ENCODE measurements at regions not wholly inside any gene's neighbourhood (a gene's known extent, or its start where the extent isn't known, plus 50 kb on each side); places are given as distances from the start of the nearest gene placed in this dataset.

DNA sequence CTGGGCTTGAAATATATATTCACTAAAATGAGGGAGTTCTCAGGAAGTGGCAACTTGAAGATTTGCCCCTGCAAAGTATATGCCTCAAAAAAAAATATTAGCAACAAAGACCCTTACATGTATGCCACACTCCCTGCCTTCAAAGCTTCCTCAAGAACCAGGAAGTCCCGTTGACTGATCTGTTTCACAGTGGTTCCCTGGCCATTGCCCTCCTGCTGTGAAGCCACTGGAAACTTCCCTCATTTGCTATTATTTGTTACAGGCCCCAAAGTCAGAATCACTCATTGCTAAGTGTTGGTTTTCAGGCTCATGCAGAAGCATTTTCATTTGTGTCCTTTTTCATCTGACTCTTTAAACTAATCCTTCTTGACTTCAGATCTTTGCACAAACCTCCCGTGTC is 421.5 kb downstream of the ZNF521 start:
- TF ChIP-seq, protein P1, sequence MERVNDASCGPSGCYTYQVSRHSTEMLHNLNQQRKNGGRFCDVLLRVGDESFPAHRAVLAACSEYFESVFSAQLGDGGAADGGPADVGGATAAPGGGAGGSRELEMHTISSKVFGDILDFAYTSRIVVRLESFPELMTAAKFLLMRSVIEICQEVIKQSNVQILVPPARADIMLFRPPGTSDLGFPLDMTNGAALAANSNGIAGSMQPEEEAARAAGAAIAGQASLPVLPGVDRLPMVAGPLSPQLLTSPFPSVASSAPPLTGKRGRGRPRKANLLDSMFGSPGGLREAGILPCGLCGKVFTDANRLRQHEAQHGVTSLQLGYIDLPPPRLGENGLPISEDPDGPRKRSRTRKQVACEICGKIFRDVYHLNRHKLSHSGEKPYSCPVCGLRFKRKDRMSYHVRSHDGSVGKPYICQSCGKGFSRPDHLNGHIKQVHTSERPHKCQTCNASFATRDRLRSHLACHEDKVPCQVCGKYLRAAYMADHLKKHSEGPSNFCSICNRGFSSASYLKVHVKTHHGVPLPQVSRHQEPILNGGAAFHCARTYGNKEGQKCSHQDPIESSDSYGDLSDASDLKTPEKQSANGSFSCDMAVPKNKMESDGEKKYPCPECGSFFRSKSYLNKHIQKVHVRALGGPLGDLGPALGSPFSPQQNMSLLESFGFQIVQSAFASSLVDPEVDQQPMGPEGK (CRISPR knock-in tag; IDR thresholded peaks at IDR 0.05; ENCODE audit: borderline replicate concordance), result no peak
- no peak for TF ChIP-seq TOX (CRISPR knock-in tag; IDR thresholded peaks at IDR 0.05; ENCODE audit: borderline replicate concordance)
- TF ChIP-seq ZFP30 (CRISPR knock-in tag; IDR thresholded peaks at IDR 0.05), result no peak
- TF ChIP-seq ZNF565 (CRISPR knock-in tag; conservative IDR thresholded peaks at IDR 0.05; ENCODE audit: low read depth), result no peak
- no peak for TF ChIP-seq ZFP3 (CRISPR knock-in tag; IDR thresholded peaks at IDR 0.05)
- no peak for TF ChIP-seq PPARA (CRISPR knock-in tag; IDR thresholded peaks at IDR 0.05; ENCODE audit: borderline replicate concordance)
- TF ChIP-seq ZNF8 (CRISPR knock-in tag; IDR thresholded peaks at IDR 0.05), result no peak
- TF ChIP-seq ARNTL (CRISPR knock-in tag; IDR thresholded peaks at IDR 0.05; ENCODE audit: borderline replicate concordance, low read depth), result no peak
- no peak for TF ChIP-seq GLIS3 (CRISPR knock-in tag; IDR thresholded peaks at IDR 0.05)
- TF ChIP-seq TCF4 (CRISPR knock-in tag; IDR thresholded peaks at IDR 0.05; ENCODE audit: borderline replicate concordance), result no peak
- TF ChIP-seq ISL1 (CRISPR knock-in tag; IDR thresholded peaks at IDR 0.05), result no peak

Measured in SK-N-SH treated with all-trans-retinoic acid at 6 μM for 48 hours (cell line).